B cell (primary cell): ENCODE measurements at regions not wholly inside any gene's neighbourhood (a gene's known extent, or its start where the extent isn't known, plus 50 kb on each side); places are given as distances from the start of the nearest gene placed in this dataset.

Experiments used
- ATAC-seq: fragments of 200-7000 bp; cut with Tn5 transposase; one replicate; pipeline ENCODE4 v1.10.0; 2021; ENCODE audit warnings: low read depth, mild to moderate bottlenecking, moderate number of reproducible peaks, moderate library complexity
- CTCF ChIA-PET: fragments of 350-600 bp; sonication (Branson Sonifier 250); formaldehyde crosslinking; loops from one replicate; lab custom pipeline; 2021; ENCODE audit warnings: antibody characterized with exemption, inconsistent platforms; lab: Charles Lee
- POLR2A ChIA-PET: fragments of 350-600 bp; sonication (Branson Sonifier 250); formaldehyde crosslinking; loops from one replicate; lab custom pipeline; 2021; ENCODE audit warnings: antibody characterized with exemption; lab: Charles Lee
- DNase-seq: peaks from one replicate; pipeline ENCODE4 v3.0.0; 2013
- H2AFZ ChIP-seq: 2 replicates; pipeline ENCODE4 v1.6.1; 2012; ENCODE audit warnings: mild to moderate bottlenecking, low read depth, low read length; ENCODE audit not compliant: insufficient read depth, poor library complexity, severe bottlenecking
- H3K27ac ChIP-seq, 2 donors: 1 replicate in 1 of 2; 2 replicates in 1 of 2; pipeline ENCODE4 v1.5.1; 2012 to 2013; ENCODE audit warnings: low read length in 2 of 2, mild to moderate bottlenecking in 2 of 2, moderate library complexity in 1 of 2
- H3K27me3 ChIP-seq, 4 experiments: fragments of 200-600 bp in 1 of 4; sonication (generic) in 1 of 4; replicated peaks in 1 of 4; 1 replicate in 2 of 4; 2 replicates in 2 of 4; pipeline versions ENCODE4 v1.6.1 to v1.7.0; 2013 to 2016; ENCODE audit warnings: low read length in 3 of 4, mild to moderate bottlenecking in 2 of 4, mixed read lengths in 1 of 4, moderate library complexity in 1 of 4; ENCODE audit not compliant: insufficient read depth in 4 of 4, control insufficient read depth in 3 of 4; ENCODE audit errors: control extremely low read depth in 1 of 4
- H3K36me3 ChIP-seq, 2 experiments: replicated peaks in 1 of 2; 1 replicate in 1 of 2; 2 replicates in 1 of 2; pipeline versions ENCODE4 v1.6.1 to v1.7.1; 2013; ENCODE audit warnings: low read length in 1 of 2; ENCODE audit not compliant: insufficient read depth in 2 of 2, control insufficient read depth in 1 of 2; ENCODE audit errors: control extremely low read depth in 1 of 2, extremely low read depth in 1 of 2
- H3K4me1 ChIP-seq, 2 donors: fragments of 200-600 bp in 1 of 2; sonication (generic) in 1 of 2; 1 replicate in 1 of 2; 2 replicates in 1 of 2; pipeline versions ENCODE4 v1.5.1 to v1.6.1; 2013 to 2017; ENCODE audit warnings: low read length in 2 of 2; ENCODE audit not compliant: control insufficient read depth in 2 of 2, insufficient read depth in 2 of 2
- H3K4me2 ChIP-seq: replicated peaks from 2 replicates; pipeline ENCODE3; 2012; ENCODE audit warnings: mild to moderate bottlenecking, low read depth, low read length; ENCODE audit not compliant: poor library complexity, severe bottlenecking
- H3K4me3 ChIP-seq, 5 experiments: fragments of 200-600 bp in 1 of 5; sonication (generic) in 1 of 5; 1 replicate in 3 of 5; 2 replicates in 2 of 5; pipeline versions ENCODE4 v1.5.1 to v1.7.0; 2011 to 2016; ENCODE audit warnings: low read length in 4 of 5, mild to moderate bottlenecking in 4 of 5, low read depth in 2 of 5, control low read depth in 1 of 5, moderate library complexity in 1 of 5; ENCODE audit not compliant: insufficient read depth in 1 of 5; ENCODE audit errors: control extremely low read depth in 1 of 5, extremely low read depth in 1 of 5
- H3K79me2 ChIP-seq: fragments of 200-600 bp; sonication (generic); one replicate; pipeline ENCODE4 v1.6.0; 2016; ENCODE audit warnings: low read length; ENCODE audit not compliant: control insufficient read depth, insufficient read depth
- H3K9ac ChIP-seq: fragments of 200-600 bp; sonication (generic); 2 replicates; pipeline ENCODE4 v1.6.1; 2017; ENCODE audit warnings: mild to moderate bottlenecking, low read length, moderate library complexity
- H3K9me3 ChIP-seq, 3 donors: one replicate each; pipeline versions ENCODE4 v1.6.1 to v1.7.1; 2013; ENCODE audit warnings: low read length in 2 of 3; ENCODE audit not compliant: control insufficient read depth in 2 of 3, insufficient read depth in 1 of 3; ENCODE audit errors: control extremely low read depth in 1 of 3
- H4K20me1 ChIP-seq: 2 replicates; pipeline ENCODE4 v1.6.0; 2012; ENCODE audit warnings: mild to moderate bottlenecking, low read length; ENCODE audit not compliant: insufficient read depth, control insufficient read depth, poor library complexity, severe bottlenecking
- H3K27ac Mint-ChIP-seq: one replicate; pipeline ENCODE4 v1.8.0; 2021; ENCODE audit warnings: mixed read lengths
- H3K27me3 Mint-ChIP-seq: one replicate; pipeline ENCODE4 v1.8.0; 2021; ENCODE audit warnings: mixed read lengths
- H3K4me1 Mint-ChIP-seq: one replicate; pipeline ENCODE4 v1.8.0; 2021; ENCODE audit warnings: mixed read lengths
- H3K4me3 Mint-ChIP-seq: one replicate; pipeline ENCODE4 v1.8.0; 2021; ENCODE audit warnings: mixed read lengths
- H3K9me3 Mint-ChIP-seq: one replicate; pipeline ENCODE4 v1.8.0; 2022; ENCODE audit warnings: mixed read lengths; ENCODE audit not compliant: insufficient read depth
- EZH2 ChIP-seq: IDR thresholded peaks from 2 replicates; pipeline ENCODE4 v1.6.1; 2012; ENCODE audit warnings: borderline replicate concordance, low read depth, mild to moderate bottlenecking, moderate library complexity, low read length; ENCODE audit not compliant: insufficient read depth, poor library complexity, severe bottlenecking
- WGBS: methylation state at CpG from one replicate; pipeline ENCODE4 v1.1.5; 2013; ENCODE audit warnings: missing lambda C conversion rate; ENCODE audit not compliant: insufficient coverage; 5-methylcytosine and 5-hydroxymethylcytosine counted together
- intact Hi-C: fragments of 100-400 bp; cut with micrococcal nuclease; formaldehyde crosslinking; loops from one replicate; pipeline ENCODE4 v1.10.0; 2022
- TF ChIP-seq, protein P1 (sequence below): fragments of 200-600 bp; IDR thresholded peaks from one replicate; pipeline ENCODE4 v1.8.0; 2022; ENCODE audit warnings: antibody characterized with exemption, mild to moderate bottlenecking

DNA sequence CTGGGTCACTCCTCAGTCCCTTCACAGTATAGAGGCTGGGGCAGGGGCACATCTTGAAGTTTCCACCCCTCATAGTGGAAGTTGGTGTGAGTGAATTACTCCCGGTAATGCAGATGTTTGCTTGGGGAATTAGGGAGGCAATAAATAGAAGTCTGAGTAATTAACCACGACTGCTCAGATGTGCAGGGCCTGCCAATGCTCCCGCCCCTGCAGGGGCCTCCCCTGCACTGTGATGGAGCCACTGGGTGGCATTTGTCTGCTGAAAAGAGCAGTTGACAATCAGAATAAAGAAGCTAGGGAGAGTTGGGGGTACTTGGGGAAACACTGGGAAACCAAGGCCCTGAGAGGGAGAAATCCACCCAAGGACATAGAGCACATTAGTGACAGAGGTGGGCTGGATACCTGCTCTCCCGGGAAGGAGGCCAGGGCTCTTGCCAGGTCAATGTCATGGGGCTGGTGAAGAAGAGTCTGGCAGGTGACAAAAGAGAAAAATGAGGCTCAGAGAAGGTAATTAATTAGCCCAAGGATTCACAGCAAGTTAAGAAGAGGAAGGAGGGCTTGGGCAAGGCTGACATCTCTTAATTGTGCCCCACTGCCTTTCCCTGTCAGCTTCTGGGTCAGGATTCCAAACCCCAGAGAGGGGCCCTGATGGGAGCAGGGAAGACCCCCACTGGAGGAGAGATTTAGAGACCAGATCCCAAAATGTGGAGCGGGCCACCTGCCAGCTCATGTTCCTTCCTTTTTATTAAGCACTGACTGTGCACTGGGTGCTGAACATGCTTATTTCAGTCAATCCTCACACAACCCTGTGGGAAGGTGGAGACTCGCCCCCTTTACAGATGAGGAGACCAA lies 436.2 kb downstream of the MATN1 start:
- Mint-ChIP-seq H3K27ac (no peak overlapping the region), H3K4me3 (no peak overlapping the region), H3K9me3 (no peaks in the 10 kb centered on the region), H3K27me3 (peaks cover 2% of the 10 kb centered on the region), H3K4me1 (no peaks in the 10 kb centered on the region)
- TF ChIP-seq, protein P1, sequence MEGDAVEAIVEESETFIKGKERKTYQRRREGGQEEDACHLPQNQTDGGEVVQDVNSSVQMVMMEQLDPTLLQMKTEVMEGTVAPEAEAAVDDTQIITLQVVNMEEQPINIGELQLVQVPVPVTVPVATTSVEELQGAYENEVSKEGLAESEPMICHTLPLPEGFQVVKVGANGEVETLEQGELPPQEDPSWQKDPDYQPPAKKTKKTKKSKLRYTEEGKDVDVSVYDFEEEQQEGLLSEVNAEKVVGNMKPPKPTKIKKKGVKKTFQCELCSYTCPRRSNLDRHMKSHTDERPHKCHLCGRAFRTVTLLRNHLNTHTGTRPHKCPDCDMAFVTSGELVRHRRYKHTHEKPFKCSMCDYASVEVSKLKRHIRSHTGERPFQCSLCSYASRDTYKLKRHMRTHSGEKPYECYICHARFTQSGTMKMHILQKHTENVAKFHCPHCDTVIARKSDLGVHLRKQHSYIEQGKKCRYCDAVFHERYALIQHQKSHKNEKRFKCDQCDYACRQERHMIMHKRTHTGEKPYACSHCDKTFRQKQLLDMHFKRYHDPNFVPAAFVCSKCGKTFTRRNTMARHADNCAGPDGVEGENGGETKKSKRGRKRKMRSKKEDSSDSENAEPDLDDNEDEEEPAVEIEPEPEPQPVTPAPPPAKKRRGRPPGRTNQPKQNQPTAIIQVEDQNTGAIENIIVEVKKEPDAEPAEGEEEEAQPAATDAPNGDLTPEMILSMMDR: no peak
- TF ChIP-seq EZH2: no peak
- POLR2A ChIA-PET: no interaction called here
- Histone ChIP-seq H3K4me3 (no peak overlapping the region), H2AFZ (no peak overlapping the region), H3K36me3 (no peaks in the 10 kb centered on the region), H3K9me3 (no peaks in the 10 kb centered on the region), H3K79me2 (no peaks in the 10 kb centered on the region), H3K27me3 (no peaks in the 10 kb centered on the region), H4K20me1 (no peaks in the 10 kb centered on the region), H3K27ac (no peak overlapping the region), H3K9ac (no peak overlapping the region), H3K4me1 (no peaks in the 10 kb centered on the region), H3K4me2 (no peak overlapping the region)
- no peak for DNase-seq
- WGBS: 31% methylated on average over 3 of the region's 6 CpGs
- CTCF ChIA-PET: no interaction called here
- ATAC-seq: no peak
- intact Hi-C loops: no loop called here

DNA sequence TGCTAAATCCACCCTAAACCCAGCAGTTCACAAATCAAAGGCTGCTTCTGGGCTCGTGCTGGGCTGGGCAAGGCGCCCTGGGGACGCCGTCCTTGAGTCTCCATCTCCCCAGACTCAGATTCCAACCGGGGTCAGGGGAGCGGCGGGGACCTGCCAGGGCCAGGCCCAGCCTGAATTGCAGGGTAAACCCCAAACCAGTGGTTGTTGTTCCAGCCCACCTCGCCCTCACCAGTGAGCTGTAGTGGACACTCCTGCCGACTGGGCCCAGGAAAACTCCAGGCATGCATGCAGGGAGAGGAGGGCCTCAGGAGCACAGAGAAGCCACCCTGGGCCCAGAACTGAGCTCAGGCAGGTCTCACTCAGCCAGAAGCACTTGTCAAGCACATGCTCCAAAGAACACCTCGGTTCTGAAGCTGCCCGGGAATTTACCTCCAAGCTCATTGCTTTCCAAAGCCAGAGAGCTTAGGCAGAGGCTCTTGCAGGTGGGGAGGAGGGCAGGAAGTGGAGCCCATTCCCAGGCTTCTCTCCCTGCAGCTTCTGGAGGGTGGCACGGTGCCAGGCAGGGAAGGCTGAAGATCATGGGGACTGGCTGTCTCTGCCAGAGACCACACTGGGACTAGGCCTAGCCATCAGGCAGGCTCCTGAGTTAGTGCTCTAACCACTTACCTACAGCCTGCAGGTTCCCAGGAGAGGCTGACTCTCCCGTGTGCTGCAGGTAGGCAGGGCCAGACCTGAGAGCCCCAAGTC lies 437.0 kb downstream of the MATN1 start:
- no peaks in the 10 kb centered on the region for H3K4me1 Mint-ChIP-seq
- H3K4me3 Mint-ChIP-seq: no peak overlapping the region
- H3K9ac ChIP-seq: no peak overlapping the region
- H3K27ac Mint-ChIP-seq: no peak overlapping the region
- no peaks in the 10 kb centered on the region for H3K9me3 Mint-ChIP-seq
- H3K79me2 ChIP-seq: no peaks in the 10 kb centered on the region
- ATAC-seq (no peak), DNase-seq (no peak)
- H3K27me3 ChIP-seq: no peaks in the 10 kb centered on the region
- 87% methylated on average over 12 of the region's 13 CpGs for whole genome bisulfite sequencing
- ChIA-PET CTCF (no interaction called here), POLR2A (no interaction called here)
- H3K9me3 ChIP-seq: no peaks in the 10 kb centered on the region
- peaks cover 2% of the 10 kb centered on the region for H3K27me3 Mint-ChIP-seq
- H3K4me2 ChIP-seq: no peak overlapping the region
- H4K20me1 ChIP-seq: no peaks in the 10 kb centered on the region
- TF ChIP-seq EZH2: no peak
- TF ChIP-seq, protein P1: no peak
- H3K36me3 ChIP-seq: no peaks in the 10 kb centered on the region
- H3K4me3 ChIP-seq: no peak overlapping the region
- H3K4me1 ChIP-seq: no peaks in the 10 kb centered on the region
- H3K27ac ChIP-seq: no peak overlapping the region
- intact Hi-C loops: no loop called here
- no peak overlapping the region for H2AFZ ChIP-seq
